ENCODE measurements at regions not wholly inside any gene's neighbourhood (a gene's known extent, or its start where the extent isn't known, plus 50 kb on each side); places are given as distances from the start of the nearest gene placed in this dataset.

DNA sequence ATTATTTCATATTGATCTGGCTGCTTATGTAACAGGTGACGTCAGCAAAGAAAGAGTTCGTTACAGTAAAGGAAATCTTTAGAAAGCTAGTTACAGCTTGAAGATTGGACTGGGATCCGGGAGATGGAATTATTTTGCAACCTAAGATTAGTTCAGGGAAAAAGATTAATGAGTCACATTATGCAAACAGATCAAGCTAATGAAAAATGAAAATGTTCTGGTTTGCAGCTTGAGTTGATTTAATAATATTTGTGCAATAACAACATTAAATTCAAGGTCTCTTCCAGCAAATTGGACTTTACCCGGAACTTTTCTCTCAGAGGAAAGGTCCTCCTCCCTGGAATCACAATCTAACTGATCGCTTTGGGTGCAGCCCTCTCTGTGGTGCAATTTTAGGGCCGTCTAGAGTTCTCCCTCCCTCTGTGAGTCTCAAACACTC is 119.5 kb downstream of the OTUD1 start:
- Histone ChIP-seq H3K4me1 (ENCODE audit: low read depth, poor library complexity, severe bottlenecking) (no peaks in the 10 kb centered on the region), H3K27me3 (ENCODE audit: insufficient read depth, low read depth) (no peaks in the 10 kb centered on the region), H4K20me1 (ENCODE audit: insufficient read depth) (no peaks in the 10 kb centered on the region), H3K36me3 (ENCODE audit: insufficient read depth) (no peaks in the 10 kb centered on the region), H3K9ac (no peak overlapping the region), H3K27ac (no peak overlapping the region), H3K4me3 (IDR thresholded peaks at IDR 0.05; ENCODE audit: insufficient read depth, low read depth, low read length) (no peak overlapping the region), H3K4me2 (no peak overlapping the region), H3K79me2 (ENCODE audit: insufficient read depth, low read depth) (no peaks in the 10 kb centered on the region), H2AFZ (ENCODE audit: low read depth) (no peak overlapping the region)
- TF ChIP-seq, protein P1, sequence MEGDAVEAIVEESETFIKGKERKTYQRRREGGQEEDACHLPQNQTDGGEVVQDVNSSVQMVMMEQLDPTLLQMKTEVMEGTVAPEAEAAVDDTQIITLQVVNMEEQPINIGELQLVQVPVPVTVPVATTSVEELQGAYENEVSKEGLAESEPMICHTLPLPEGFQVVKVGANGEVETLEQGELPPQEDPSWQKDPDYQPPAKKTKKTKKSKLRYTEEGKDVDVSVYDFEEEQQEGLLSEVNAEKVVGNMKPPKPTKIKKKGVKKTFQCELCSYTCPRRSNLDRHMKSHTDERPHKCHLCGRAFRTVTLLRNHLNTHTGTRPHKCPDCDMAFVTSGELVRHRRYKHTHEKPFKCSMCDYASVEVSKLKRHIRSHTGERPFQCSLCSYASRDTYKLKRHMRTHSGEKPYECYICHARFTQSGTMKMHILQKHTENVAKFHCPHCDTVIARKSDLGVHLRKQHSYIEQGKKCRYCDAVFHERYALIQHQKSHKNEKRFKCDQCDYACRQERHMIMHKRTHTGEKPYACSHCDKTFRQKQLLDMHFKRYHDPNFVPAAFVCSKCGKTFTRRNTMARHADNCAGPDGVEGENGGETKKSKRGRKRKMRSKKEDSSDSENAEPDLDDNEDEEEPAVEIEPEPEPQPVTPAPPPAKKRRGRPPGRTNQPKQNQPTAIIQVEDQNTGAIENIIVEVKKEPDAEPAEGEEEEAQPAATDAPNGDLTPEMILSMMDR (conservative IDR thresholded peaks at IDR 0.05; ENCODE audit: low read depth, low read length), result no peak

DNA sequence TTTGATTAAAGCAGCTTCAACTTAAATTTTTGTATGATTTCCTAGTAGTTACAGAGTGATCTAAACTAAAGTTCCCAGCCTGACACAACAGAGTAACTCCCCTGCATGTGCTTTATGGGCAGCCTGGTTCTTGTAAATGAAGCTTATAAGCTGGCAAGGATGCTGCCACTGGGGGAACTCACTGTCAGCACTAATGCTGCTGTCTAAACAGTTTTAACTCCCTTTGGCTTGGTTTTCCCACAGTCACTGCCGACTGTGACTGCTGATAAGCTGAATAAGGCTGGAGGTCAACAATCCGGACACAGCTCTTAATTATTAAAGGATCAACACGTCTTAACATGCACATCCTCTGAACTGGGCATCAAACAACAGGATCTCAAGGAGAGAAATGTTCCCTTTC is 130.1 kb downstream of the OTUD1 start:
- H3K79me2 ChIP-seq (ENCODE audit: insufficient read depth, low read depth), result no peaks in the 10 kb centered on the region
- H3K4me3 ChIP-seq (IDR thresholded peaks at IDR 0.05; ENCODE audit: insufficient read depth, low read depth, low read length), result no peak overlapping the region
- no peaks in the 10 kb centered on the region for H3K4me1 ChIP-seq (ENCODE audit: low read depth, poor library complexity, severe bottlenecking)
- no peaks in the 10 kb centered on the region for H3K27me3 ChIP-seq (ENCODE audit: insufficient read depth, low read depth)
- no peak overlapping the region for H3K27ac ChIP-seq
- no peak overlapping the region for H3K4me2 ChIP-seq
- no peaks in the 10 kb centered on the region for H3K36me3 ChIP-seq (ENCODE audit: insufficient read depth)
- no peak overlapping the region for H3K9ac ChIP-seq
- H4K20me1 ChIP-seq (ENCODE audit: insufficient read depth), result no peaks in the 10 kb centered on the region
- TF ChIP-seq, protein P1 (conservative IDR thresholded peaks at IDR 0.05; ENCODE audit: low read depth, low read length), result no peak
- H2AFZ ChIP-seq (ENCODE audit: low read depth), result no peak overlapping the region

DNA sequence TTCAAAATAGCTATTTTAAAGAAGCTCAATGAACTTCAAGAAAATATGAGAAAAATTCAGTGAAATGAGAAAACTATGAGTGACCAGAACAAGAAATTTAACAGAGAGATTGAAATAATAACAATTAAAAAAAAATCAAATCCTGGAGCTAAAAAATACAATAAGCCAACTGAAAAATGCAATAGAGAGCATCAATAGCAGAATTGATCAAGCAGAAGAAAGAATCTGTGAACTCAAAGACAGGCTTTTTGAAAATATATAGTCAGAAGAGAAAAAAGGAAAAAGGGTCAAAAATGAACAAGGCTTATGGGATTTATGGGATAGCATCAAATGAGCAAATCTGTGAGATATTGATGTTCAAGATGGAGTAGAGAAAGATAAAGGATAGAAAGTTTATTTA is 133.0 kb downstream of the OTUD1 start:
- Histone ChIP-seq H3K9ac (no peak overlapping the region), H2AFZ (ENCODE audit: low read depth) (no peak overlapping the region), H3K36me3 (ENCODE audit: insufficient read depth) (no peaks in the 10 kb centered on the region), H3K4me2 (no peak overlapping the region), H3K4me3 (IDR thresholded peaks at IDR 0.05; ENCODE audit: insufficient read depth, low read depth, low read length) (no peak overlapping the region), H3K27me3 (ENCODE audit: insufficient read depth, low read depth) (no peaks in the 10 kb centered on the region), H4K20me1 (ENCODE audit: insufficient read depth) (no peaks in the 10 kb centered on the region), H3K27ac (no peak overlapping the region), H3K79me2 (ENCODE audit: insufficient read depth, low read depth) (no peaks in the 10 kb centered on the region), H3K4me1 (ENCODE audit: low read depth, poor library complexity, severe bottlenecking) (no peaks in the 10 kb centered on the region)
- TF ChIP-seq, protein P1 (conservative IDR thresholded peaks at IDR 0.05; ENCODE audit: low read depth, low read length), result no peak

DNA sequence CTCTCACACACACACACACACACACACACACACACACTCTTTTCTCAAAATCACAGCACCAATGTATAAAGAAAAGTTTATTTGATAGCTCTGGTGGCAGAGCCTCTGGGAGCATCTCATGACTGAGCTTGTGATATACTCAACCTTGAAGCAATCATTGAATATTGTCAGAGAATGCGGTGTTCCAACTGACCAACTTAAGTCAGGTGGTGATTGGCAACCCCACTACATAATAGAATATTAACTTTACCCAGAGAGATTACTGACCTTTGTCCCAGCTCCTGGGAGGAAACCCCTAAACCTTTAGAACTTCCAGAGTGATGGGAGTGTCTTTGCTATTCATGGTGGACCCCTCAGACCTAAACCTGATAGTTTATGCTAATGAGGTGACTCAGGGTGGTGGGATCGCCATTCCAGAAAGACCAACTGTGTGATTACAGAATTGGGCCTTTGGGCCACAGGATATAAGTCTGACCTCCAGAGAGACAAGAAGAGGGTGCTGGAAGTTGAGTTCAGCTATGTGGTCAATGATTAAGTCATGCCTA is 143.1 kb downstream of the OTUD1 start:
- no peak overlapping the region for H3K4me2 ChIP-seq
- H3K4me1 ChIP-seq (ENCODE audit: low read depth, poor library complexity, severe bottlenecking), result no peaks in the 10 kb centered on the region
- no peaks in the 10 kb centered on the region for H3K27me3 ChIP-seq (ENCODE audit: insufficient read depth, low read depth)
- H3K79me2 ChIP-seq (ENCODE audit: insufficient read depth, low read depth), result no peaks in the 10 kb centered on the region
- no peaks in the 10 kb centered on the region for H3K36me3 ChIP-seq (ENCODE audit: insufficient read depth)
- no peak overlapping the region for H3K27ac ChIP-seq
- H3K9ac ChIP-seq, result no peak overlapping the region
- TF ChIP-seq, protein P1 (conservative IDR thresholded peaks at IDR 0.05; ENCODE audit: low read depth, low read length), result no peak
- H4K20me1 ChIP-seq (ENCODE audit: insufficient read depth), result no peaks in the 10 kb centered on the region
- no peak overlapping the region for H2AFZ ChIP-seq (ENCODE audit: low read depth)
- no peak overlapping the region for H3K4me3 ChIP-seq (IDR thresholded peaks at IDR 0.05; ENCODE audit: insufficient read depth, low read depth, low read length)

All from KMS-11 (cell line).